ENCODE measurements at regions not wholly inside any gene's neighbourhood (a gene's known extent, or its start where the extent isn't known, plus 50 kb on each side); places are given as distances from the start of the nearest gene placed in this dataset.

GRCh38 chr2:40037303-40037702 lies 258.2 kb upstream of the THUMPD2 start:
- no peaks in the 10 kb centered on the region for H3K4me1 Mint-ChIP-seq
- Histone ChIP-seq H3K4me1 (ENCODE audit: insufficient read depth) (no peaks in the 10 kb centered on the region), H3K4me2 (no peak overlapping the region), H2AFZ (no peak overlapping the region), H3K27ac (ENCODE audit: low read depth) (no peak overlapping the region), H3K36me3 (ENCODE audit: insufficient read depth) (no peaks in the 10 kb centered on the region), H3K9me2 (ENCODE audit: insufficient read depth) (no peaks in the 10 kb centered on the region; the same call in 1 of the 2 replicates), H4K20me1 (replicated peaks; ENCODE audit: insufficient read depth) (no peaks in the 10 kb centered on the region), H3F3A (replicated peaks; ENCODE audit: low read depth) (no peaks in the 10 kb centered on the region), H3K79me2 (replicated peaks; ENCODE audit: insufficient read depth) (no peaks in the 10 kb centered on the region), H3K4me3 (no peak overlapping the region), H3K27me3 (ENCODE audit: insufficient read depth) (no peaks in the 10 kb centered on the region)
- DNase-seq (ENCODE audit: low spot score) (no peak), ATAC-seq (no peak)
- peaks cover 6% of the 10 kb centered on the region for H3K27me3 Mint-ChIP-seq (ENCODE audit: insufficient read depth, low read depth, poor library complexity)
- H3K36me3 Mint-ChIP-seq (ENCODE audit: low read depth), result no peaks in the 10 kb centered on the region
- peaks cover 13% of the 10 kb centered on the region; the same call in 2 of the 3 replicates for H3K9me3 Mint-ChIP-seq
- TF ChIP-seq ZNF462 (CRISPR knock-in tag; IDR thresholded peaks at IDR 0.05), result no peak
- no peak for TF ChIP-seq CREB1 (CRISPR knock-in tag; IDR thresholded peaks at IDR 0.05; ENCODE audit: low read depth)
- no peak for TF ChIP-seq ZNF331 (CRISPR knock-in tag; IDR thresholded peaks at IDR 0.05; ENCODE audit: low read depth)
- no peak for TF ChIP-seq STAT1 (IDR thresholded peaks at IDR 0.05; ENCODE audit: unreplicated experiment)
- TF ChIP-seq ETS1 (IDR thresholded peaks at IDR 0.05), result no peak
- TF ChIP-seq JUNB (IDR thresholded peaks at IDR 0.05; ENCODE audit: unreplicated experiment), result no peak
- TF ChIP-seq EZH2 (IDR thresholded peaks at IDR 0.05; ENCODE audit: low read depth, unreplicated experiment), result no peak
- TF ChIP-seq CTCF (conservative IDR thresholded peaks at IDR 0.05; ENCODE audit: low read depth in 2 of 2), result no peak
- no peak for TF ChIP-seq ZNF114 (CRISPR knock-in tag; IDR thresholded peaks at IDR 0.05)
- TF ChIP-seq REST (IDR thresholded peaks at IDR 0.05; ENCODE audit: unreplicated experiment), result no peak
- TF ChIP-seq EZH2phosphoT487 (IDR thresholded peaks at IDR 0.05; ENCODE audit: unreplicated experiment), result no peak
- no peak for TF ChIP-seq POLR2AphosphoS5 (IDR thresholded peaks at IDR 0.05; ENCODE audit: low read depth)
- no peak for TF ChIP-seq NANOG (IDR thresholded peaks at IDR 0.05; ENCODE audit: borderline replicate concordance)
- H3K27ac Mint-ChIP-seq, result no peak overlapping the region; the same call in 1 of the 2 replicates
- no peak overlapping the region for H3K4me3 Mint-ChIP-seq

All from GM23338 (cell line).